ENCODE measurements at regions not wholly inside any gene's neighbourhood (a gene's known extent, or its start where the extent isn't known, plus 50 kb on each side); places are given as distances from the start of the nearest gene placed in this dataset.

DNA sequence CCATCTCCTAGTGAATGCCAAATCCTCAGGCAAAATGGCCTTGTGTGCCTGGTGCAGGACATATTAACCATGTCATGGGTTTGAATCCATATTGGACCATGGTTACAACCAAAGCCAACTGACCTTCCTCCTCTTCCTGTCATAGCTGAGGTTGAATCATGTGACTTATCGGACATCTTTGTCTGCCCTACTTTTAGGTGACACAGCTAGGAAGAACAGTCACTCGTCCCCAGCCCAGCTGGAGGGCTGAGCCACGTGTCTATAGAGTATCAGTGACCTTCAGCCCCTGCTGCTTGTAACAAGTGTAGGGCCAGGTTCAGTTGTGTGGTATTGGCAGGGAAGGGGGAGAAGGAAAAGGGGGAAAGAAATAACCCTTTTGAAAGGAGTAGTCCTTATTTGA lies 225.2 kb downstream of the KTN1 start:
- TF ChIP-seq YY1 (IDR thresholded peaks at IDR 0.05; ENCODE audit: insufficient read depth, insufficient read length) (no peak), SUZ12 (IDR thresholded peaks at IDR 0.05; ENCODE audit: extremely low read depth, insufficient read depth, insufficient read length) (no peak), ZNF274 (IDR thresholded peaks at IDR 0.05; ENCODE audit: low read depth, low read length) (no peak)
- no peak overlapping the region for H3K9ac ChIP-seq (ENCODE audit: insufficient read length, low read depth)
- no peak overlapping the region for H3K4me3 ChIP-seq (ENCODE audit: insufficient read length, low read depth)
- no peaks in the 10 kb centered on the region for H3K27me3 ChIP-seq (ENCODE audit: insufficient read depth, insufficient read length)
- H3K36me3 ChIP-seq (ENCODE audit: insufficient read depth, insufficient read length, low read length): no peaks in the 10 kb centered on the region
- DNase-seq (ENCODE audit: low read depth, low spot score): no peak
- no peaks in the 10 kb centered on the region for H3K4me1 ChIP-seq (ENCODE audit: insufficient read depth, insufficient read length)
- H3K9me3 ChIP-seq (ENCODE audit: insufficient read depth, low read length): peaks cover 44% of the 10 kb centered on the region; the same call in 1 of the 2 replicates

DNA sequence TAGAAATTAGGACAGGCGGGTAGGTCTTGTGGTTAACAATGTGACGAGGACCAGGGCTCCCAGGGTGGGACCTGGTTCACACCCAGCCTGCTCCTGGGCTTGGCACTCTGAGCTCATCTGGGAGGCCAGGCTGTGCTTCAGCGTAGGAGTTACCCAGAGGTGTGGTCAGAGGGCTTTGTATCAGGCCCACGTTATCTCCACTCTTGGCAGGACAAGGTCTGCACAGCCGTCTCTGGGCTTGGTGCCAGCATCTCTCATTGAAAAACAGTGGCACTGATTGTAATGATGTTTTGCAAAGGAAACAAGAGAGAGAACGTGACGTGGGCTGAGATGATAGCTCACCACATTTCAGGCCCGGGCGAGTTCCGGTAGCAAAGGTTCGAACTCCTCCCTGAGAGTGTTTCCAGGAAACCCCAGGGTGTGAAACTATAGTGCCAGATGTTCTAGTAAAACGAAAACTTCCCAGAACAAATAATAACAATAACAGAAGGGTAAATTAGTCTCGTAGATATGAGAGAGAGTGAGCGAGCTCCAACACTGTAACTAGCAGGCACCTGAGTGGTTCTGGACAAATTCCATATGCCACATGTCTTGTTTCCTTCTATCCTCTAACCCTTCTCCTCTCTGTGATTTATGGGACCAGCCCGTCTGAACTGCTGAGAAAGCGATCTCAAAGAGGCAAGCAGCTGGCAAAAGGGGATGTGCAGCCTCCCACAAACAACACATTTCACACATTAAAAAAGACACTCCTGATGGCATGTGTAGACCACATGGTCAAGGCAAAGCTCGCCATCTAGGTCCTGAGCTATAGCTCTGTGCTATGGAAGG lies 227.3 kb downstream of the KTN1 start:
- DNase-seq (ENCODE audit: low read depth, low spot score): no peak
- no peak overlapping the region for H3K9ac ChIP-seq (ENCODE audit: insufficient read length, low read depth)
- H3K9me3 ChIP-seq (ENCODE audit: insufficient read depth, low read length): peaks cover 26% of the 10 kb centered on the region; the same call in 1 of the 2 replicates
- H3K4me3 ChIP-seq (ENCODE audit: insufficient read length, low read depth): no peak overlapping the region
- no peaks in the 10 kb centered on the region for H3K27me3 ChIP-seq (ENCODE audit: insufficient read depth, insufficient read length)
- H3K4me1 ChIP-seq (ENCODE audit: insufficient read depth, insufficient read length): no peaks in the 10 kb centered on the region
- H3K36me3 ChIP-seq (ENCODE audit: insufficient read depth, insufficient read length, low read length): no peaks in the 10 kb centered on the region
- TF ChIP-seq SUZ12 (IDR thresholded peaks at IDR 0.05; ENCODE audit: extremely low read depth, insufficient read depth, insufficient read length): no peak
- TF ChIP-seq ZNF274 (IDR thresholded peaks at IDR 0.05; ENCODE audit: low read depth, low read length): no peak
- TF ChIP-seq YY1 (IDR thresholded peaks at IDR 0.05; ENCODE audit: insufficient read depth, insufficient read length): no peak

GRCh38 chr14:55807881-55808379 lies 227.9 kb downstream of the KTN1 start:
- Histone ChIP-seq H3K4me3 (ENCODE audit: insufficient read length, low read depth) (no peak overlapping the region), H3K36me3 (ENCODE audit: insufficient read depth, insufficient read length, low read length) (no peaks in the 10 kb centered on the region), H3K27me3 (ENCODE audit: insufficient read depth, insufficient read length) (no peaks in the 10 kb centered on the region), H3K9ac (ENCODE audit: insufficient read length, low read depth) (no peak overlapping the region), H3K9me3 (ENCODE audit: insufficient read depth, low read length) (peaks cover 20% of the 10 kb centered on the region; the same call in 1 of the 2 replicates), H3K4me1 (ENCODE audit: insufficient read depth, insufficient read length) (no peaks in the 10 kb centered on the region)
- TF ChIP-seq YY1 (IDR thresholded peaks at IDR 0.05; ENCODE audit: insufficient read depth, insufficient read length) (no peak), ZNF274 (IDR thresholded peaks at IDR 0.05; ENCODE audit: low read depth, low read length) (no peak), SUZ12 (IDR thresholded peaks at IDR 0.05; ENCODE audit: extremely low read depth, insufficient read depth, insufficient read length) (no peak)
- no peak for DNase-seq (ENCODE audit: low read depth, low spot score)

DNA sequence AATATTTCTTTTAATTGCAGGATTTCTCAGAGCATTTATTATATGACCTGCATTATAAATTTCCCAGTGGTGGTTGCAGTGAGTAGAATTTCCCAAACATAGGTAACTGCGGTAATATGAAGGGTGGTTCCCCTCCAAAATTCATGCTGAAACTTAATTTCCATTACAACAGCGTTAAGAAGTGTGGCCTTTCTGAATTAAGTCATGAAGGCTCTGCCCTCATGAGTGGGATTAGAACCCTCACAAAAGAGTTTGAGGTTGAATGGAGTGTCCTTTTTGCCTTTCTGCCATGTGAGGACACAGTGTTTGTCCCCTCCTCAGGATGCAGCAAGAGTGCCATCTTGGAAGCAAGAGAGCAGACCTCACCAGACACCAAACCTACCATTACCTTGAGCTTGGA lies 233.6 kb downstream of the KTN1 start:
- Histone ChIP-seq H3K4me1 (ENCODE audit: insufficient read depth, insufficient read length) (no peaks in the 10 kb centered on the region), H3K36me3 (ENCODE audit: insufficient read depth, insufficient read length, low read length) (no peaks in the 10 kb centered on the region), H3K9ac (ENCODE audit: insufficient read length, low read depth) (no peak overlapping the region), H3K9me3 (ENCODE audit: insufficient read depth, low read length) (no peaks in the 10 kb centered on the region), H3K4me3 (ENCODE audit: insufficient read length, low read depth) (no peak overlapping the region), H3K27me3 (ENCODE audit: insufficient read depth, insufficient read length) (no peaks in the 10 kb centered on the region)
- no peak for DNase-seq (ENCODE audit: low read depth, low spot score)
- no peak for TF ChIP-seq SUZ12 (IDR thresholded peaks at IDR 0.05; ENCODE audit: extremely low read depth, insufficient read depth, insufficient read length)

- DNase-seq (ENCODE audit: low read depth, low spot score): no peak
- no peaks in the 10 kb centered on the region for H3K4me1 ChIP-seq (ENCODE audit: insufficient read depth, insufficient read length)
- H3K9me3 ChIP-seq (ENCODE audit: insufficient read depth, low read length): no peaks in the 10 kb centered on the region
- H3K9ac ChIP-seq (ENCODE audit: insufficient read length, low read depth): no peak overlapping the region
- no peaks in the 10 kb centered on the region for H3K27me3 ChIP-seq (ENCODE audit: insufficient read depth, insufficient read length)
- H3K36me3 ChIP-seq (ENCODE audit: insufficient read depth, insufficient read length, low read length): no peaks in the 10 kb centered on the region
- no peak for TF ChIP-seq YY1 (IDR thresholded peaks at IDR 0.05; ENCODE audit: insufficient read depth, insufficient read length)
- no peak for TF ChIP-seq ZNF274 (IDR thresholded peaks at IDR 0.05; ENCODE audit: low read depth, low read length)
- TF ChIP-seq SUZ12 (IDR thresholded peaks at IDR 0.05; ENCODE audit: extremely low read depth, insufficient read depth, insufficient read length): no peak
- H3K4me3 ChIP-seq (ENCODE audit: insufficient read length, low read depth): no peak overlapping the region
Measured at GRCh38 chr14:55814064-55814463, 234.1 kb downstream of the KTN1 start.

DNA sequence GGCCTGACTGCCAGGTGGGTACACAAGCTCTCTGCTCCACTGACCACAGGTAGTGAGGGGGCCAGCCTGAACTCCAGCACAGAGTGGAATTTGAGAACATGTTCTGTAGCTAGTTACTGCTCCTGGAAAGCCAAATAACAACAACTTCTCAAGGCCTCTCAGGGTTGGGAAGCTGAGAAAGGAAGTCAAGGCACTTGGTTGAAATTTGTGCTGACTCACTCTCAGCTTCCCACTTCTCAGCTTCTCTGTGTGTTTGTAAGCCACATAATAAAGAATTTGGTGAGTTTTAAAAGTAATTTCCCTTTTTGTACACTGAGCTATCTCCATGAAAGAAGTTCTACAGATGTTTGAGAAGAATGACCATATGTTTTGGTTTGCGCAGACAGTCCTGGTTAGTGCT lies 234.9 kb downstream of the KTN1 start:
- DNase-seq (ENCODE audit: low read depth, low spot score): no peak
- Histone ChIP-seq H3K9me3 (ENCODE audit: insufficient read depth, low read length) (no peaks in the 10 kb centered on the region), H3K4me3 (ENCODE audit: insufficient read length, low read depth) (no peak overlapping the region), H3K4me1 (ENCODE audit: insufficient read depth, insufficient read length) (no peaks in the 10 kb centered on the region), H3K27me3 (ENCODE audit: insufficient read depth, insufficient read length) (no peaks in the 10 kb centered on the region), H3K36me3 (ENCODE audit: insufficient read depth, insufficient read length, low read length) (no peaks in the 10 kb centered on the region), H3K9ac (ENCODE audit: insufficient read length, low read depth) (no peak overlapping the region)
- no peak for TF ChIP-seq ZNF274 (IDR thresholded peaks at IDR 0.05; ENCODE audit: low read depth, low read length)
- no peak for TF ChIP-seq YY1 (IDR thresholded peaks at IDR 0.05; ENCODE audit: insufficient read depth, insufficient read length)
- no peak for TF ChIP-seq SUZ12 (IDR thresholded peaks at IDR 0.05; ENCODE audit: extremely low read depth, insufficient read depth, insufficient read length)

- TF ChIP-seq YY1 (IDR thresholded peaks at IDR 0.05; ENCODE audit: insufficient read depth, insufficient read length) (no peak), SUZ12 (IDR thresholded peaks at IDR 0.05; ENCODE audit: extremely low read depth, insufficient read depth, insufficient read length) (no peak), ZNF274 (IDR thresholded peaks at IDR 0.05; ENCODE audit: low read depth, low read length) (no peak)
Measured at GRCh38 chr14:55816225-55816624, 236.2 kb downstream of the KTN1 start.

More at GRCh38 chr14:55816225-55816624, 236.2 kb downstream of the KTN1 start:
- DNase-seq (ENCODE audit: low read depth, low spot score): no peak
- no peaks in the 10 kb centered on the region for H3K9me3 ChIP-seq (ENCODE audit: insufficient read depth, low read length)
- H3K9ac ChIP-seq (ENCODE audit: insufficient read length, low read depth): no peak overlapping the region
- no peaks in the 10 kb centered on the region for H3K36me3 ChIP-seq (ENCODE audit: insufficient read depth, insufficient read length, low read length)
- H3K27me3 ChIP-seq (ENCODE audit: insufficient read depth, insufficient read length): no peaks in the 10 kb centered on the region
- H3K4me1 ChIP-seq (ENCODE audit: insufficient read depth, insufficient read length): no peaks in the 10 kb centered on the region
- no peak overlapping the region for H3K4me3 ChIP-seq (ENCODE audit: insufficient read length, low read depth)
